Keratinocyte (primary cell): ENCODE measurements at regions not wholly inside any gene's neighbourhood (a gene's known extent, or its start where the extent isn't known, plus 50 kb on each side); places are given as distances from the start of the nearest gene placed in this dataset.

ENCODE experiments used
- DNase-seq: peaks from one replicate; pipeline ENCODE4 v3.0.0-alpha.2; 2011; ENCODE audit warnings: low read depth, missing footprints, low spot score
- FAIRE-seq: peaks from 2 replicates; lab custom pipeline; 2011; peaks lifted over from hg19 to GRCh38; lab: Jason Lieb, UNC
- H2AFZ ChIP-seq: 2 replicates; pipeline ENCODE4 v1.6.0; 2012; ENCODE audit warnings: low read length, control low read depth, inconsistent platforms; ENCODE audit not compliant: control insufficient read depth
- H3K27ac ChIP-seq: 2 replicates; pipeline ENCODE4 v1.5.1; 2011; ENCODE audit warnings: low read length; ENCODE audit not compliant: control insufficient read depth, insufficient read depth
- H3K27me3 ChIP-seq: 3 replicates; pipeline ENCODE4 v1.6.0; 2011; ENCODE audit warnings: low read length; ENCODE audit not compliant: control insufficient read depth, insufficient read depth; ENCODE audit errors: extremely low read depth
- H3K36me3 ChIP-seq, 2 experiments: 2 replicates in 1 of 2; 3 replicates in 1 of 2; pipeline ENCODE4 v1.5.1; 2011; ENCODE audit warnings: low read length in 2 of 2, mild to moderate bottlenecking in 1 of 2; ENCODE audit not compliant: control insufficient read depth in 2 of 2, insufficient read depth in 2 of 2; ENCODE audit errors: extremely low read depth in 1 of 2
- H3K4me1 ChIP-seq: 3 replicates; pipeline ENCODE4 v1.5.1; 2011; ENCODE audit warnings: low read length; ENCODE audit not compliant: control insufficient read depth, insufficient read depth; ENCODE audit errors: extremely low read depth
- H3K4me2 ChIP-seq: 3 replicates; pipeline ENCODE4 v1.6.0; 2011; ENCODE audit warnings: low read depth, low read length; ENCODE audit not compliant: control insufficient read depth, insufficient read depth; ENCODE audit errors: extremely low read depth
- H3K4me3 ChIP-seq, 3 experiments: fragments of 200-600 bp in 1 of 3; sonication (generic) in 1 of 3; 2 replicates in 2 of 3; 3 replicates in 1 of 3; pipeline ENCODE4 v1.5.1; 2011 to 2016; ENCODE audit warnings: low read length in 3 of 3, mild to moderate bottlenecking in 3 of 3, control low read depth in 2 of 3, inconsistent platforms in 1 of 3, low read depth in 1 of 3, mixed read lengths in 1 of 3, mixed run types in 1 of 3, moderate library complexity in 1 of 3; ENCODE audit not compliant: control insufficient read depth in 2 of 3, insufficient read depth in 2 of 3; ENCODE audit errors: extremely low read depth in 1 of 3
- H3K79me2 ChIP-seq: 2 replicates; pipeline ENCODE4 v1.6.0; 2012; ENCODE audit warnings: low read length; ENCODE audit not compliant: control insufficient read depth, insufficient read depth
- H3K9ac ChIP-seq: 3 replicates; pipeline ENCODE4 v1.6.0; 2011; ENCODE audit warnings: low read length; ENCODE audit not compliant: control insufficient read depth, insufficient read depth; ENCODE audit errors: extremely low read depth
- H3K9me1 ChIP-seq: 3 replicates; pipeline ENCODE4 v1.6.0; 2011; ENCODE audit warnings: low read length; ENCODE audit not compliant: control insufficient read depth, insufficient read depth; ENCODE audit errors: extremely low read depth
- H3K9me3 ChIP-seq: 2 replicates; pipeline ENCODE4 v1.5.1; 2012; ENCODE audit warnings: low read depth, low read length; ENCODE audit not compliant: control insufficient read depth
- H4K20me1 ChIP-seq: 3 replicates; pipeline ENCODE4 v1.6.0; 2011; ENCODE audit warnings: low read length; ENCODE audit not compliant: control insufficient read depth, insufficient read depth; ENCODE audit errors: extremely low read depth
- CTCF ChIP-seq, 3 experiments: IDR thresholded peaks in 1 of 3; conservative IDR thresholded peaks in 1 of 3; optimal IDR thresholded peaks in 1 of 3; 2 replicates in 2 of 3; 3 replicates in 1 of 3; pipeline versions ENCODE3 to v1.5.1; 2011; ENCODE audit warnings: low read length in 3 of 3, mild to moderate bottlenecking in 3 of 3, moderate library complexity in 2 of 3, control low read depth in 1 of 3, inconsistent platforms in 1 of 3; ENCODE audit not compliant: insufficient read depth in 2 of 3; ENCODE audit errors: extremely low read depth in 1 of 3
- EZH2 ChIP-seq: IDR thresholded peaks from one replicate; pipeline ENCODE4 v1.6.1; 2012; ENCODE audit warnings: inconsistent platforms, mild to moderate bottlenecking, low read length, moderate library complexity
- dilution Hi-C: fragments of 300-500 bp; cut with MboI; formaldehyde crosslinking; loops from one replicate; pipeline ENCODE4 v1.7.0; 2020; ENCODE audit warnings: low sequenced_read_pairs; ENCODE audit not compliant: extremely low pct_ligation_motif_present

- no peak overlapping the region for H3K9ac ChIP-seq
- H3K4me1 ChIP-seq = no peaks in the 10 kb centered on the region
- no peak for DNase-seq
- H4K20me1 ChIP-seq = no peaks in the 10 kb centered on the region
- no peaks in the 10 kb centered on the region for H3K79me2 ChIP-seq
- H3K27me3 ChIP-seq = no peaks in the 10 kb centered on the region
- no peak overlapping the region for H3K27ac ChIP-seq
- dilution Hi-C loops = no loop called here
- TF ChIP-seq EZH2 (no peak), CTCF (optimal IDR thresholded peaks at IDR 0.05 in 1 of 3, IDR thresholded peaks at IDR 0.05 in 1 of 3, conservative IDR thresholded peaks at IDR 0.05 in 1 of 3; ENCODE audit: extremely low read depth in 1 of 3, insufficient read depth in 2 of 3, low read length in 3 of 3) (no peak)
- no peak overlapping the region for H3K4me2 ChIP-seq
- H3K36me3 ChIP-seq = no peaks in the 10 kb centered on the region
- no peaks in the 10 kb centered on the region for H3K9me3 ChIP-seq
- no peak overlapping the region for H3K4me3 ChIP-seq
- H3K9me1 ChIP-seq = no peaks in the 10 kb centered on the region
- no peak for FAIRE-seq
- H2AFZ ChIP-seq = no peak overlapping the region
Observed at GRCh38 chr4:135256111-135256510, 1054.5 kb upstream of the PABPC4L start.

GRCh38 chr4:135250040-135250439, 1048.5 kb upstream of the PABPC4L start:
- TF ChIP-seq EZH2 = no peak
- TF ChIP-seq CTCF (optimal IDR thresholded peaks at IDR 0.05 in 1 of 3, IDR thresholded peaks at IDR 0.05 in 1 of 3, conservative IDR thresholded peaks at IDR 0.05 in 1 of 3; ENCODE audit: extremely low read depth in 1 of 3, insufficient read depth in 2 of 3, low read length in 3 of 3) = no peak
- DNase-seq (no peak), FAIRE-seq (no peak)
- Histone ChIP-seq H3K4me3 (no peak overlapping the region), H3K79me2 (no peaks in the 10 kb centered on the region), H2AFZ (no peak overlapping the region), H3K9me1 (no peaks in the 10 kb centered on the region), H3K4me2 (no peak overlapping the region), H3K27ac (no peak overlapping the region), H3K9ac (no peak overlapping the region), H3K9me3 (no peaks in the 10 kb centered on the region), H4K20me1 (no peaks in the 10 kb centered on the region), H3K36me3 (no peaks in the 10 kb centered on the region), H3K4me1 (no peaks in the 10 kb centered on the region), H3K27me3 (no peaks in the 10 kb centered on the region)
- dilution Hi-C loops = no loop called here
